Neutrophil (primary cell): ENCODE measurements at regions not wholly inside any gene's neighbourhood (a gene's known extent, or its start where the extent isn't known, plus 50 kb on each side); places are given as distances from the start of the nearest gene placed in this dataset.
"Not testable (repeated sequence)": the region's sequence is repeated elsewhere in the genome, so short reads cannot be mapped to it uniquely, and the experiment has no call there.

Source experiments
- H3K27ac ChIP-seq: fragments of 200-600 bp; sonication (generic); 2 replicates; pipeline ENCODE4 v1.5.1; 2016; ENCODE audit warnings: mild to moderate bottlenecking, moderate library complexity
- H3K27me3 ChIP-seq: fragments of 200-600 bp; sonication (generic); 2 replicates; pipeline ENCODE4 v1.6.0; 2016; ENCODE audit warnings: mild to moderate bottlenecking
- H3K36me3 ChIP-seq: fragments of 200-600 bp; sonication (generic); 2 replicates; pipeline ENCODE4 v1.5.1; 2017
- H3K4me1 ChIP-seq, 2 experiments: fragments of 200-600 bp in 1 of 2; sonication (generic) in 1 of 2; 1 replicate in 1 of 2; 2 replicates in 1 of 2; pipeline versions ENCODE4 v1.5.1 to v1.6.1; 2013 to 2016; ENCODE audit warnings: low read depth in 1 of 2, low read length in 1 of 2, mild to moderate bottlenecking in 1 of 2, moderate library complexity in 1 of 2; ENCODE audit not compliant: control insufficient read depth in 1 of 2, insufficient read depth in 1 of 2
- H3K4me3 ChIP-seq, 2 experiments: fragments of 200-600 bp in 1 of 2; sonication (generic) in 1 of 2; 1 replicate in 1 of 2; 2 replicates in 1 of 2; pipeline ENCODE4 v1.5.1; 2013 to 2016; ENCODE audit warnings: low read depth in 1 of 2, low read length in 1 of 2, mild to moderate bottlenecking in 1 of 2, moderate library complexity in 1 of 2
- H3K9me3 ChIP-seq: fragments of 200-600 bp; sonication (generic); 2 replicates; pipeline ENCODE4 v1.5.1; 2016
- TF ChIP-seq, protein P1 (sequence below): fragments of 200-600 bp; sonication (generic); IDR thresholded peaks from 2 replicates; pipeline ENCODE4 v1.5.1; 2016; ENCODE audit warnings: antibody characterized with exemption

DNA sequence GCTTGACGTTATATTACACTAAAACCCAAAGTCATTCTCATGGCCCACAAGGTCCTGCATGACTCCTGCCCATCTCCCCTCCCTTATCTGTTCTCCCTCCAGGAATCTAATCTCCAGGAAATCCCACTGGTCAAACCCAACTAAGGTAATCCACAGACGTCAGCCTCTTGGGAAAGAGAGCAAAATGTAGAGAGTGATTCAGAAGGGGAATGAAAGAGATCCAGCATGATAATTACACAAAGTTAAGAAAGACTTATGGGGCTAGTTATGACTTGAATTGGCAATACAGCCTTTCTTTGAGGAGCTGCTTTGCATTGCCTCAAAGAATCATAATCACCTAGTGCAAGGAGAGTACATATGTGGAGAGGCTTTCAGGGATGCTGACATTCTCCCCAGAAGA is 137.8 kb upstream of the MYRIP start:
- no peak overlapping the region for H3K27ac ChIP-seq
- H3K36me3 ChIP-seq = no peaks in the 10 kb centered on the region
- TF ChIP-seq, protein P1, sequence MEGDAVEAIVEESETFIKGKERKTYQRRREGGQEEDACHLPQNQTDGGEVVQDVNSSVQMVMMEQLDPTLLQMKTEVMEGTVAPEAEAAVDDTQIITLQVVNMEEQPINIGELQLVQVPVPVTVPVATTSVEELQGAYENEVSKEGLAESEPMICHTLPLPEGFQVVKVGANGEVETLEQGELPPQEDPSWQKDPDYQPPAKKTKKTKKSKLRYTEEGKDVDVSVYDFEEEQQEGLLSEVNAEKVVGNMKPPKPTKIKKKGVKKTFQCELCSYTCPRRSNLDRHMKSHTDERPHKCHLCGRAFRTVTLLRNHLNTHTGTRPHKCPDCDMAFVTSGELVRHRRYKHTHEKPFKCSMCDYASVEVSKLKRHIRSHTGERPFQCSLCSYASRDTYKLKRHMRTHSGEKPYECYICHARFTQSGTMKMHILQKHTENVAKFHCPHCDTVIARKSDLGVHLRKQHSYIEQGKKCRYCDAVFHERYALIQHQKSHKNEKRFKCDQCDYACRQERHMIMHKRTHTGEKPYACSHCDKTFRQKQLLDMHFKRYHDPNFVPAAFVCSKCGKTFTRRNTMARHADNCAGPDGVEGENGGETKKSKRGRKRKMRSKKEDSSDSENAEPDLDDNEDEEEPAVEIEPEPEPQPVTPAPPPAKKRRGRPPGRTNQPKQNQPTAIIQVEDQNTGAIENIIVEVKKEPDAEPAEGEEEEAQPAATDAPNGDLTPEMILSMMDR = no peak
- no peaks in the 10 kb centered on the region for H3K9me3 ChIP-seq
- H3K4me3 ChIP-seq = no peak overlapping the region
- H3K27me3 ChIP-seq = peaks cover 5% of the 10 kb centered on the region
- no peaks in the 10 kb centered on the region for H3K4me1 ChIP-seq

GRCh38 chr3:39705351-39705900 is 104.0 kb upstream of the MYRIP start:
- TF ChIP-seq, protein P1 = no peak
- no peaks in the 10 kb centered on the region for H3K9me3 ChIP-seq
- H3K36me3 ChIP-seq = no peaks in the 10 kb centered on the region
- H3K4me3 ChIP-seq = no peak overlapping the region
- no peaks in the 10 kb centered on the region for H3K27me3 ChIP-seq
- H3K4me1 ChIP-seq = no peaks in the 10 kb centered on the region
- no peak overlapping the region for H3K27ac ChIP-seq

GRCh38 chr3:39707314-39707909 is 102.0 kb upstream of the MYRIP start:
- no peak overlapping the region for H3K27ac ChIP-seq
- no peak overlapping the region for H3K4me3 ChIP-seq
- H3K36me3 ChIP-seq = no peaks in the 10 kb centered on the region
- no peaks in the 10 kb centered on the region for H3K27me3 ChIP-seq
- H3K9me3 ChIP-seq = no peaks in the 10 kb centered on the region
- TF ChIP-seq, protein P1 = peak; percentile 18
- H3K4me1 ChIP-seq = no peaks in the 10 kb centered on the region

DNA sequence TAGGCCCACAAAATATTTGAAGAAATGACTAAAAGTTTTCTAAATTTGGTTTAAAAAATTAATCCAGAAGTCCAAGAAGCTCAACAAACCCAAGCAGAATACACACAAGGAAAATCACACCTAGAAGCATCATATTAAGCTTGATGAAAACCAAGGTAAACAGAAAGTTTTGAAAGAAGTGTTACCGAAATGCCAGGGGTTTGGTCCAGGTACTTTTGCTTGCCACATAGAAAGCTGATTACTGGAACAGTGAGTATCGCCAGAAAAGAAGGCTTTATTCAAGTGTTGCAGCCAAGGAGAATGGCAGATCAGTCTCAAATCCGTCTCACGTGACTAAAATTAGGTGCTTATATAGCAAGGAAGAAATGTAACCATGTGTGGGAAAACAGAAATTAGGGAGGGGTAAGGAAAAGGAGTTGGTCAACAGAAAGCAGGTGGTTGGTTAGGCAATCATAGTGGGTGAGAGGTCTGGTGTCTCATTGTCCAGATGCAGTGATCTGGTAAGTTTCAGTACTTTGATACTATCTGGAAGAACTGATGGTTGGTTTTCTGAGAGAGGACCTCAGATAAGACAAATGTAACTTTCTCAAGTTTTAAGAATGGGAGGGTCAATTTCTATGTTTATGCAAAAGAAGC is 96.9 kb upstream of the MYRIP start:
- TF ChIP-seq, protein P1 = no peak
- H3K27me3 ChIP-seq = no peaks in the 10 kb centered on the region

GRCh38 chr3:39713341-39713740 is 96.1 kb upstream of the MYRIP start:
- not testable (repeated sequence) for H3K9me3 ChIP-seq

More for the DNA sequence above, 96.9 kb upstream of the MYRIP start:
- Histone ChIP-seq H3K9me3 (no peaks in the 10 kb centered on the region), H3K27ac (no peak overlapping the region), H3K4me1 (no peaks in the 10 kb centered on the region), H3K36me3 (no peaks in the 10 kb centered on the region), H3K4me3 (no peak overlapping the region)

DNA sequence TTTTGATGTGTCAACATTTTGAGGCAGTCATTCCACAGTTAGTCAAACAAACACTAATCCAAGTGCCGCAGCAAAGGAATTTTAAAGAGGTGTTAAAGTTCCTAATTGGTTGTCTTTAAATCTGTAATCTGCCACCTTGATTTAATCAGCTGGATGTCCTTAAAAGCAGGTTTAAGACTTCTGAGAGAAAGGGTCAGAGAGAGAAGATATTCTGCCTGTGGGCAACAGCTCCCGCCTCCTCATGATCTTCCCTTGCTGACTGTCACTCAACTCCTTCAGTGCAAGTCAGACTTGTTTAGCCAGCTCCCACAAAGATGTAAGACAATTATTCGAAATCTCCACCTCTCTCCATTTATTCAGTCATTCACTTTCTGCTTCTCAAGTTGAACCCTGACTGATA is 92.6 kb upstream of the MYRIP start:
- no peak overlapping the region for H3K4me3 ChIP-seq
- H3K4me1 ChIP-seq = no peaks in the 10 kb centered on the region
- no peak overlapping the region for H3K27ac ChIP-seq
- TF ChIP-seq, protein P1 = no peak
- no peaks in the 10 kb centered on the region for H3K36me3 ChIP-seq
- H3K27me3 ChIP-seq = no peaks in the 10 kb centered on the region
- H3K9me3 ChIP-seq = no peaks in the 10 kb centered on the region

More at GRCh38 chr3:39713341-39713740, 96.1 kb upstream of the MYRIP start:
- not testable (repeated sequence) for H3K4me3 ChIP-seq, H3K27ac ChIP-seq, H3K36me3 ChIP-seq, H3K4me1 ChIP-seq, H3K27me3 ChIP-seq
